Skin epidermis (tissue), 12 donors: ENCODE measurements at regions not wholly inside any gene's neighbourhood (a gene's known extent, or its start where the extent isn't known, plus 50 kb on each side); places are given as distances from the start of the nearest gene placed in this dataset.

Experiments used
- H3K27ac ChIP-seq, 21 experiments: fragments of 200-600 bp; sonication (generic) in 11 of 21; one replicate each; pipeline ENCODE4 v1.5.0; 2020; ENCODE audit warnings: mild to moderate bottlenecking in 3 of 21, inconsistent platforms in 2 of 21, moderate library complexity in 2 of 21
- H3K4me3 ChIP-seq, 7 experiments: fragments of 200-600 bp; sonication (generic) in 2 of 7; one replicate each; pipeline ENCODE4 v1.5.0; 2020; ENCODE audit warnings: inconsistent platforms in 2 of 7, mild to moderate bottlenecking in 2 of 7, moderate library complexity in 1 of 7

DNA sequence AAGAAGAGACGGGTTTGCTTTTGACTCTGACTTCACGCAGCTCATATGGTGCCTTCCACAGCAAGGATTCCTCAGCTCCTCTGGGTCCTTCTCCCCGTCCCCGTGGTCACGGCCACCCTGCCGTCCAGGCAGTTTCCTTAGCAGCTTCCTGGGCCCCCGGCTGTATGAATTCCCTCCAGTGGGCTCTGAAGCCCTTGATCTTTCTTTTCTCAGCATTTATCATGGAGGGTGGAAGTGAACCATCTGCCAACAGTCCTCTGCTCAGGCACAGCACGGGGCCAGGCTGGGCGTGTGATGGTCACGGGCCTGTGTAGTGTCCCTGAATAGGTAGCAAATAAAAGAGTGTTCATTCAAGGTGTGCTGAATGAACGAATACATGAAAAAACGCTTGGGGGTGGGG is 782.4 kb downstream of the BRD1 start:
- H3K27ac ChIP-seq, result no peak overlapping the region
- H3K4me3 ChIP-seq, result no peak overlapping the region

GRCh38 chr22:49044776-49045175 is 782.9 kb downstream of the BRD1 start:
- Histone ChIP-seq H3K27ac (no peak overlapping the region), H3K4me3 (no peak overlapping the region)

DNA sequence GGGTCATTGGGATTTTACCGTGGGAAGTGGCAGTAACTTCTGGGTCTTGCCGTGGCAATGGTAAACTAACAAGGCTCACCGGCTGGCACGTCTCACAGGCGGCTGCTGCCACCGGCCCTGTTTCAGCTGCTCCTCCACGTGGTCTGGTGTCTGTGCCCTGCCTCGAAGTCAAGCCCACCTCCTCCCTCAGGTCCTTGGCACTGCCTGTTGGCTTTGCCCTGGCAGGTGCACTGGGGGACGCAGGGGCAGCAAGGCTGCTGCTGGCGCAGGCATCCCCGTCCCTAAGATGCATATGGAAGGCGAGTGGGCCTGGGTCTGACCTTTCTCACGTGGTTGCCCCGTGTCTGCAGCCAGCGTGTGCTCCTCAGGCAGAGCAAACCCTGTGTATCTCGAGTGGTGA is 783.6 kb downstream of the BRD1 start:
- Histone ChIP-seq H3K4me3 (no peak overlapping the region), H3K27ac (no peak overlapping the region)

DNA sequence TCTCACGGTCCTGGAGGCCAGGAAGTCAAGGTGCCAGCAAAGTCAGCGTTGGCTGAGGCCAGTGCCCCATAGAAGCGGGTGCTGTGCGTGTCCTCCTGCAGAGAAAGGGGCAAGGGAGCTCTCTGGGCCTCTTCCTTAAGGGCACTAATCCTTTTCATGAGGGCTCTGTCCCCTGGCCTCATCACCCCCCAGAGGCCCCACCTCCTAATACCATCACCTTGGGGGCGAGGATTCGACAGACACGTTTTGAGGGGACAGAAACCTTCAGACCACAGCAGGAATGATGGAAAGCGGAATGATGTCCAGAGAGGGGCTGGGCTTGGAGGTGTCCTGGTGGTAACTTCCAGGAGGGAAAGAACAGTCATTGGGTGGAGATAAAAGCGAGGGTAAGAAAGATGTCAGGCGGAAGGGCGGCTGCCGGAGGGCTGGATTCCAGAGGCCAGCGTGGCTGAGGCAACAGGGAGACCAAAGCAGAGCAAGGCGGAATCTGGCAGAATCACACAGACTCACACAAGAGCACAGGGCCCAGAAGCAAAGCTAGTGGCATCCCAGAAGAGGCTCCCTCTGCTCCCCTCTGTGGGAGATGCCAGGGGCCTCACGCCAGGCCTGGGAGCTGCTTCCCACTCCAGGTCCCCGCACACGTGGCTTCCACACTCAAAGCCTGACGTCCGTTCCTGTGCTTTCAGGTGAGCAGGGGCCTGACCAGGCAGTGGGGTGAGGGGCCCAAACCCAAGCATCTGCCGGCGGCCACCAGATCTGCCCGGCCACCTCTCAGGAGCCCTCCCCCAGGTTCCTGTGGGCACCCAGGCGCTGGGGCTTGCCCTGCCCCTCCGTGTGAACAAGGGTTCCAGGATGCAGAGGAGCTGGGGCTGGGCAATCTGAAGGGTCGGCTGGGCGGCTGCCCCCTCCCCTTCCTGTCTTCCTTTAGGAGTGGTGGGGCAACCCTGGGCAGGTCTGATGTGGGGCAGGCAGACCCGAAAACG is 784.5 kb downstream of the BRD1 start:
- Histone ChIP-seq H3K27ac (no peak overlapping the region), H3K4me3 (no peak overlapping the region)

DNA sequence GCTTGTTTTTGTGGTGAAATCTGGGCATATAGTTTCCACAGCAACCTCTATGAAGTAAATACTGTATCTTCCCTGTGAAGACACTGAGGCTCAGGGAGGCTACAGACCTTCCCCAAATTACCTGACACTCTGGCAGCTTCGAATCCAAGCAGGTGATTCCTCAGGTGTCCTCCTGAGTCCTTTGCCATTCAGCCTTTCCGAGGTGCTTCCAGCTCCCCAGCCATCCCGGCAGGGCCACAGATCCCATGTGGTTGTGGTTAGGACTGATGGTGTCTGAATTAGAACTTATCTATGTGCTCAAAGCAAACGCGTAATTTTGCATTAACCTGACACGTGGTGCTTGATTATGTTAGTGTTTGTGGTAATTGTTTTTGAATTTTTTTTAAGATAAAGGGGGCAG is 785.6 kb downstream of the BRD1 start:
- Histone ChIP-seq H3K27ac (no peak overlapping the region), H3K4me3 (no peak overlapping the region)

DNA sequence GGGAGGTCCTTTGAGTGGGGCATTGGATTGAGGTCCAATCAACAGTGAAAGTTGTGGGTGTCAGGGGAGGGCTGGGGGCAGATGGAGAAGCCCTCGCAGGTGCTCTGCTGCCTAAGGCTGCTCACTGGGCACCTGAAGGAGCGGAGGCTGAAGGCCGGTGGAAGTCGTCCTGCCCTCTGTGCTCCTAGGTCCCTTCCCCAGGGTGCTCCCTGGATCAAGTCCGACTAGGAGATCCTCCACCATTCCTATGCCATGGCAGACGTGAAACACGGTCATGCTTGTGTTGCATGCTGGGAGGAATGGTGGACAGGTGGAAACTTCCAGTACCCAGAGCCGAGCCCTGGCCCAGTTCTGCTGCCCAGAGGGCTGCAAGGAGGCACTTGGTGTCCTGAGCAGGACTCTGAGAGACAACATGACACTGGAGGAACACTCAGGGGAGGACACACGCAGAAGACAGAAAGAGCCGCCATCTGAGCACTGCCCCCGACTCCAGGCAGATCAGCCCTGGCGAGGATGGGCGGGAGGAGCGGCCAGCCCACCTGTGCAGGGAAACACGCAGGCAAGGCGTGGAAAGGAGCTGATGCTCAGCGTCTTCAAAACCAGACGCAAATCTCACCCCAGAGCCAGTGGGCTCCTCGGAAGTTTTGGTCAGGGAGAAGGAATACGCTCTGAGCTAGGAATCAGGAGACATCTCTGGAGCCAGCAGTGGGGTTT is 786.8 kb downstream of the BRD1 start:
- Histone ChIP-seq H3K27ac (no peak overlapping the region), H3K4me3 (no peak overlapping the region)

- H3K4me3 ChIP-seq, result no peak overlapping the region
- no peak overlapping the region for H3K27ac ChIP-seq
Measured at GRCh38 chr22:49040111-49040510, 787.6 kb downstream of the BRD1 start.

- no peak overlapping the region for H3K27ac ChIP-seq
- no peak overlapping the region for H3K4me3 ChIP-seq
Measured at GRCh38 chr22:49039625-49040024, 788.0 kb downstream of the BRD1 start.

DNA sequence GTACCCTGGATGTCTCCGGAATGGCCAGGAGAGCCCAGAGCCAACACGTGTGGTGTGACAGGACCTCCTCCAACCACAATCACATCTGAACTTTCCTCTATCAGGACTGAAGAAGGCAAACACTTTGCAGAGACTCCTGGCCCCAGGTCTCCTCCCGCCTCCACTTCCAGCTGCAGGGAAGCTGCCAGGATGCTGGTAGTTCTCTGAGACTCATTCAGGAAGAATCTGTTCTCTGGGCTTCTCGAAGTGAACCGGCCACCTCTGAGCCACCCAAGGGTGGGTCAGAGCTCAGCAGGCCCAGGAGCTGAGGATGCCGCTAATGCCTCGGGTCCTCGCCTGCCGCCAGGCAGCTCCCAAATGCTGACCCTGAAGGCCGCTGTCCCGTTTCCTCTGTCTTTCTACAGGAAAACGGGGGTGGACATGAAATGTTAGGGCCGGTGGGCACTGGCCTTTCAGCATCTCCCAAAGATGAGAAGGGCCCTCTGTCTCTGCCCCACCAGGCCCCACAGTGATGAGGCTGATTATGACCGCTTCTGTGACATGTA is 789.9 kb downstream of the BRD1 start:
- no peak overlapping the region for H3K27ac ChIP-seq
- H3K4me3 ChIP-seq, result no peak overlapping the region

DNA sequence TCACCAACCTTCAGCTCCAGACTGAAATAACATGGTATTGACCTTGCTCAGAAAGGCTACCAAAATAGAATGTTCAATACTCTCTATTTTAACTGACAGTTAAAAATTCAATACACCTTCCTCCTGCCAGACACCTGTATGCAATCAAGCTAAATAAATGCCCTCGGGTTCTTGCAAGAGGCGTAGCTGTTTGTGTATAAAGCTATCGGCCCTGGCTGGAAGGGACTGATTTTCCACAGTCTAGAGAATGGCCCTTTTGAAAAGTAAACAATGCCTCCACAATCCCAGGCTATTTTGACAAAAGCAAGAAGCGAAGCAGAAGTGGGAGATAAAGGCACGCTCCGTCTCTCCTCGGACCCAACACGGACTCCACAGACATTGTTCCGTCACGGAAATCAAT is 791.2 kb downstream of the BRD1 start:
- Histone ChIP-seq H3K4me3 (no peak overlapping the region), H3K27ac (no peak overlapping the region)

DNA sequence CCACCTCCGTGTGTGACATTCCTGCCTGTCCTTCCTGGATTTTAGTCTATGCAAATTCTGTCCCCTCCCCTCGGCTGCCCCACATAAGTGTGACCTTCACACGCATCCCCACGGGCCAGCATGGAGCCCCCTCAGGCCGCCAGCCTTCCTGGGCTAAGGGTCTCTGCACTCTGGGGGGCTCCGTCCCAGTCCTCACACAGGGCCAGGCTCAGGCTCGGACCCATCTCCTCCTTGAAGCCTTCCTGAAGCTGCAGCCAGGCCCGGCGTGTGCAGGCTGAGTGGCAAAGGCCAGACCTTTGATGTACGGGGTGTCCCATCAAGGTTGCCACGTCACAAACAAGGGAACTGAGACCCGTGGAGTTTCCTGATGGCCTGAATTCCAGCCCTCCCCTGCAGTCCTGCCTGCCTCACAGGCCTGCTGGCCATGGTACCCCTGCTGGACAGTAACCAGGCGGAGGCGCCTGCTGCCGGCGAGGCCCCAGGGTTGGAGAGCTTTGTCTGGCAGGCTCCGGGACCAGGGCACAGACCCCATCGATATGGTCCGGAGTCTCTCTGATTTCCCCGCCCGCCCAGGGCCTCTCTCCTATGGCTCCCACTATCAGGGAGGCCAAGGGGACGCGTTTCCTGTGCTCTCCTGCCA is 791.7 kb downstream of the BRD1 start:
- H3K4me3 ChIP-seq, result no peak overlapping the region
- no peak overlapping the region for H3K27ac ChIP-seq

- Histone ChIP-seq H3K4me3 (no peak overlapping the region), H3K27ac (no peak overlapping the region)
Measured at GRCh38 chr22:49034836-49035817, 792.5 kb downstream of the BRD1 start.

GRCh38 chr22:49033616-49034015 is 794.1 kb downstream of the BRD1 start:
- H3K27ac ChIP-seq, result no peak overlapping the region

DNA sequence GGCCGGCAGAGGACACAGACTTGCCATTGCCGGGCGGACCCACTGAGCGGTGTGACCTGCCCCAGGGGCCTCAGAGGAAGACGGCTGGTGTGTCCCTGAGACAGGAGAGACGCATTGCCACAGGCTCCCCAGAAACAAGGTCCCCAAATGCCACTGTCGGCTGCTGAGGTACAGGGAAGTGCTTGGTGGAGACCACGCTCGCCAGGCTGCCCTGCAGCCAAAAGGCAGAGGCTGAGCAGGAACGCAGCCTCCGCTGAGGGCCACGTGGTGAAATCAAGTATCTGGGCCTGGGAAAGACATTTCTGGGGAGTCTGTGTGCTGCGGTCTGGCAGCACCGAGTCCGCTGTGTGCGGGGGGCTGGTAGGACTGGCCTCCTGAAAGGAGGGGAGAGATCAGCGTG is 794.9 kb downstream of the BRD1 start:
- Histone ChIP-seq H3K4me3 (no peak overlapping the region), H3K27ac (no peak overlapping the region)

More at GRCh38 chr22:49033616-49034015, 794.1 kb downstream of the BRD1 start:
- no peak overlapping the region for H3K4me3 ChIP-seq

DNA sequence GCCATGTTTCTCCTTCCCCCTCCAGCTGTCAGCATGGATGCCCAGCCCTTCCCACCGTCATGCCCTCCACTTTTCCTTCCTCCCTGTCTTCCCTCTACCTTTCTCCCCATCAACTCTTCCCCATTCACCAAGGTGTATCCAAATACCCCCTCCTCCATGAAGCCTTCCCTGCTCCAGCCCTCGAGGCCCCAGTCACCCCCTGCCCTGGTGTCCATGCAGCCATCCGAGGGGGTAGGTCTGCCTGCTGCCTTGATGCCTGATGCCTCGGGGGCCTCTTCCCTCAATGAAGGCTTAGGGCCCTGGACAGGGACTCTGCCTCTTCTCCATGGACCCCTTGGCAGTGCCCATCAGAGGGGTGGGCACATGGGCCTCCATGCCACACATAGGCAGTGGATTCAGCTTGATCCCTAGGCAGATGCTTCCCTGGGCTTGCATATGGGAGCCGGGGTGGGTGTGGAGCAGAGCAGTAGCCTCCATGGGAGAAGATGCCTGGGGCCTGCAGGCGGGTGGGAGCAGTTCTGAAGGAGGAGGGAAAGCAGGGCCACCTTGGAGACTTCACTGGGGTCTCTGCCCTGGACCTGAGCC is 795.8 kb downstream of the BRD1 start:
- H3K4me3 ChIP-seq, result no peak overlapping the region
- H3K27ac ChIP-seq, result no peak overlapping the region

GRCh38 chr22:49028111-49028510 is 799.6 kb downstream of the BRD1 start:
- no peak overlapping the region for H3K27ac ChIP-seq
- no peak overlapping the region for H3K4me3 ChIP-seq

GRCh38 chr22:49027368-49027670 is 800.4 kb downstream of the BRD1 start:
- Histone ChIP-seq H3K4me3 (no peak overlapping the region), H3K27ac (no peak overlapping the region)

- H3K4me3 ChIP-seq, result no peak overlapping the region
- no peak overlapping the region for H3K27ac ChIP-seq
Measured at GRCh38 chr22:49026494-49027367, 800.9 kb downstream of the BRD1 start.
